HCT116 (cell line): ENCODE measurements at regions not wholly inside any gene's neighbourhood (a gene's known extent, or its start where the extent isn't known, plus 50 kb on each side); places are given as distances from the start of the nearest gene placed in this dataset.

Source experiments
- CEBPB ChIP-seq: IDR thresholded peaks from 2 replicates; pipeline ENCODE4 v1.6.1; 2012; ENCODE audit warnings: low read depth
- CTCF ChIP-seq, 3 experiments: fragments of 200-600 bp in 1 of 3; sonication (generic) in 1 of 3; IDR thresholded peaks in 2 of 3; conservative IDR thresholded peaks in 1 of 3; 2 replicates each; pipeline ENCODE4 v1.5.1; 2012 to 2017; ENCODE audit warnings: low read depth in 2 of 3, low read length in 2 of 3, antibody characterized with exemption in 1 of 3, borderline replicate concordance in 1 of 3, control low read depth in 1 of 3, mild to moderate bottlenecking in 1 of 3, mixed read lengths in 1 of 3, mixed run types in 1 of 3, moderate library complexity in 1 of 3; ENCODE audit not compliant: insufficient read depth in 1 of 3
- EGR1 ChIP-seq: IDR thresholded peaks from 2 replicates; pipeline ENCODE4 v1.6.1; 2012; ENCODE audit warnings: low read depth
- ELF1 ChIP-seq: IDR thresholded peaks from 2 replicates; pipeline ENCODE4 v1.6.1; 2012; ENCODE audit warnings: low read depth, borderline replicate concordance
- EZH2 ChIP-seq: fragments of 200-600 bp; sonication (generic); IDR thresholded peaks from 2 replicates; pipeline ENCODE4 v1.6.1; 2017; ENCODE audit warnings: antibody characterized with exemption, mixed run types
- EZH2phosphoT487 ChIP-seq: fragments of 200-600 bp; IDR thresholded peaks from 2 replicates; pipeline ENCODE4 v1.6.1; 2018; ENCODE audit warnings: antibody characterized with exemption, borderline replicate concordance
- POLR2A ChIP-seq: IDR thresholded peaks from 2 replicates; pipeline ENCODE4 v1.7.0; 2011; ENCODE audit warnings: borderline replicate concordance; ENCODE audit not compliant: insufficient read depth, insufficient read length; ENCODE audit errors: extremely low read depth
- POLR2AphosphoS5 ChIP-seq: IDR thresholded peaks from 2 replicates; pipeline ENCODE4 v1.6.1; 2011; ENCODE audit warnings: mild to moderate bottlenecking, low read depth, low read length, moderate library complexity
- SIN3A ChIP-seq: IDR thresholded peaks from 2 replicates; pipeline ENCODE4 v1.6.1; 2012; ENCODE audit warnings: low read depth
- TCF7L2 ChIP-seq: IDR thresholded peaks from 2 replicates; pipeline ENCODE4 v1.7.0; 2011; ENCODE audit warnings: borderline replicate concordance, inconsistent platforms; ENCODE audit not compliant: insufficient read depth, insufficient read length; ENCODE audit errors: extremely low read depth
- YY1 ChIP-seq: IDR thresholded peaks from 2 replicates; pipeline ENCODE4 v1.6.1; 2011; ENCODE audit warnings: low read length, low read depth, moderate library complexity, mild to moderate bottlenecking; ENCODE audit not compliant: insufficient replicate concordance; ENCODE audit errors: extremely low read depth
- ZNF274 ChIP-seq: fragments of 200-500 bp; sonication (Bioruptor generic); IDR thresholded peaks from 2 replicates; pipeline ENCODE4 v1.6.1; 2014; ENCODE audit warnings: mild to moderate bottlenecking, low read depth, low read length, inconsistent platforms
- TF ChIP-seq, protein P1 (sequence below): IDR thresholded peaks from 2 replicates; pipeline ENCODE4 v1.6.1; 2012; ENCODE audit warnings: low read depth
- TF ChIP-seq, protein P2 (sequence below): IDR thresholded peaks from 2 replicates; pipeline ENCODE4 v1.6.1; 2012

- no peak for TF ChIP-seq EGR1
- no peak for TF ChIP-seq CEBPB
- no peak for TF ChIP-seq POLR2AphosphoS5
- no peak for TF ChIP-seq CTCF (IDR thresholded peaks at IDR 0.05 in 2 of 3, conservative IDR thresholded peaks at IDR 0.05 in 1 of 3; ENCODE audit: borderline replicate concordance in 1 of 3, insufficient read depth in 1 of 3, low read depth in 2 of 3, low read length in 2 of 3)
- TF ChIP-seq YY1 = no peak
- no peak for TF ChIP-seq EZH2
- TF ChIP-seq EZH2phosphoT487 = no peak
- TF ChIP-seq, protein P1, sequence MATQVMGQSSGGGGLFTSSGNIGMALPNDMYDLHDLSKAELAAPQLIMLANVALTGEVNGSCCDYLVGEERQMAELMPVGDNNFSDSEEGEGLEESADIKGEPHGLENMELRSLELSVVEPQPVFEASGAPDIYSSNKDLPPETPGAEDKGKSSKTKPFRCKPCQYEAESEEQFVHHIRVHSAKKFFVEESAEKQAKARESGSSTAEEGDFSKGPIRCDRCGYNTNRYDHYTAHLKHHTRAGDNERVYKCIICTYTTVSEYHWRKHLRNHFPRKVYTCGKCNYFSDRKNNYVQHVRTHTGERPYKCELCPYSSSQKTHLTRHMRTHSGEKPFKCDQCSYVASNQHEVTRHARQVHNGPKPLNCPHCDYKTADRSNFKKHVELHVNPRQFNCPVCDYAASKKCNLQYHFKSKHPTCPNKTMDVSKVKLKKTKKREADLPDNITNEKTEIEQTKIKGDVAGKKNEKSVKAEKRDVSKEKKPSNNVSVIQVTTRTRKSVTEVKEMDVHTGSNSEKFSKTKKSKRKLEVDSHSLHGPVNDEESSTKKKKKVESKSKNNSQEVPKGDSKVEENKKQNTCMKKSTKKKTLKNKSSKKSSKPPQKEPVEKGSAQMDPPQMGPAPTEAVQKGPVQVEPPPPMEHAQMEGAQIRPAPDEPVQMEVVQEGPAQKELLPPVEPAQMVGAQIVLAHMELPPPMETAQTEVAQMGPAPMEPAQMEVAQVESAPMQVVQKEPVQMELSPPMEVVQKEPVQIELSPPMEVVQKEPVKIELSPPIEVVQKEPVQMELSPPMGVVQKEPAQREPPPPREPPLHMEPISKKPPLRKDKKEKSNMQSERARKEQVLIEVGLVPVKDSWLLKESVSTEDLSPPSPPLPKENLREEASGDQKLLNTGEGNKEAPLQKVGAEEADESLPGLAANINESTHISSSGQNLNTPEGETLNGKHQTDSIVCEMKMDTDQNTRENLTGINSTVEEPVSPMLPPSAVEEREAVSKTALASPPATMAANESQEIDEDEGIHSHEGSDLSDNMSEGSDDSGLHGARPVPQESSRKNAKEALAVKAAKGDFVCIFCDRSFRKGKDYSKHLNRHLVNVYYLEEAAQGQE = no peak
- TF ChIP-seq POLR2A = no peak
- no peak for TF ChIP-seq SIN3A
- TF ChIP-seq TCF7L2 = no peak
- TF ChIP-seq ZNF274 = no peak
- TF ChIP-seq, protein P2, sequence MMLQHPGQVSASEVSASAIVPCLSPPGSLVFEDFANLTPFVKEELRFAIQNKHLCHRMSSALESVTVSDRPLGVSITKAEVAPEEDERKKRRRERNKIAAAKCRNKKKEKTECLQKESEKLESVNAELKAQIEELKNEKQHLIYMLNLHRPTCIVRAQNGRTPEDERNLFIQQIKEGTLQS = no peak
- no peak for TF ChIP-seq ELF1
Measured at GRCh38 chr4:128686810-128687209, 122.7 kb upstream of the JADE1 start.
